Activated T-helper 1 cell treated with anti-CD3 and anti-CD28 coated beads, Interleukin-12 subunit alpha, Interleukin-12 subunit beta, Interleukin-2, Interleukin-4 antibody, amounts not matched to agents 30 ng/mL and 10 ng/mL and 1 ng/mL, durations not matched to agents 14 hours and 24 hours and 36 hours (primary cell): ENCODE measurements at regions not wholly inside any gene's neighbourhood (a gene's known extent, or its start where the extent isn't known, plus 50 kb on each side); places are given as distances from the start of the nearest gene placed in this dataset.
"Not testable (repeated sequence)": the region's sequence is repeated elsewhere in the genome, so short reads cannot be mapped to it uniquely, and the experiment has no call there.

ENCODE experiments used
- DNase-seq: peaks from one replicate; pipeline ENCODE4 v3.0.0; 2021; ENCODE audit warnings: low spot score
- H3K27ac Mint-ChIP-seq: one replicate; pipeline ENCODE4 v1.8.0; 2021; ENCODE audit warnings: mild to moderate bottlenecking, mixed read lengths
- H3K27me3 Mint-ChIP-seq: one replicate; pipeline ENCODE4 v1.8.0; 2022; ENCODE audit warnings: mild to moderate bottlenecking, moderate library complexity, mixed read lengths; ENCODE audit not compliant: insufficient read depth
- H3K36me3 Mint-ChIP-seq: one replicate; pipeline ENCODE4 v1.8.0; 2021; ENCODE audit warnings: low read depth, mixed read lengths
- H3K4me1 Mint-ChIP-seq: one replicate; pipeline ENCODE4 v1.8.0; 2021; ENCODE audit warnings: low read depth, mixed read lengths
- H3K4me3 Mint-ChIP-seq: one replicate; pipeline ENCODE4 v1.8.0; 2021; ENCODE audit warnings: mild to moderate bottlenecking, moderate library complexity, mixed read lengths
- H3K9me3 Mint-ChIP-seq: one replicate; pipeline ENCODE4 v1.8.0; 2021; ENCODE audit warnings: mixed read lengths
- intact Hi-C: fragments of 100-400 bp; cut with micrococcal nuclease; formaldehyde crosslinking; loops from one replicate; pipeline ENCODE4 v1.15.1; 2024

DNA sequence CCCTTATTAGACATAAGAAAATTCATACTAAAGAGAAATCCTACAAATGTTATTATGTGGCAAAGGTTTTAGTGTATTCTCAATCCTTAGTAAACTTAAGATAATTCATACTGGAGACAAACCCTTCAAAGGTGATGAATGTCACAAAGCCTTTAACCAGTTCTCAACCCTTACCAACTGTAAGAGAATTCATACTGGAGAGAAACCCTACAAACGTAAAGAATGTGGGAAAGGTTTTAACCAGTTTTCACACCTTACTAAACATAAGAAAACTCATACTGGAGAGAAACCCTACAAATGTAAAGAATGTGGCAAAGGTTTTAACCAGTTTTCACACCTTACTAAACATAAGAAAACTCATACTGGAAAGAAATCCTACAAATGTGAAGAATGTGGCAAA is 93.2 kb downstream of the ZNF680 start:
- peaks cover 36% of the 10 kb centered on the region for H3K9me3 Mint-ChIP-seq
- H3K27me3 Mint-ChIP-seq, result no peaks in the 10 kb centered on the region
- H3K4me1 Mint-ChIP-seq, result no peaks in the 10 kb centered on the region
- peaks cover 1% of the 10 kb centered on the region for H3K36me3 Mint-ChIP-seq
- intact Hi-C loops, result no loop called here
- DNase-seq, result no peak
- no peak overlapping the region for H3K4me3 Mint-ChIP-seq
- no peak overlapping the region for H3K27ac Mint-ChIP-seq

DNA sequence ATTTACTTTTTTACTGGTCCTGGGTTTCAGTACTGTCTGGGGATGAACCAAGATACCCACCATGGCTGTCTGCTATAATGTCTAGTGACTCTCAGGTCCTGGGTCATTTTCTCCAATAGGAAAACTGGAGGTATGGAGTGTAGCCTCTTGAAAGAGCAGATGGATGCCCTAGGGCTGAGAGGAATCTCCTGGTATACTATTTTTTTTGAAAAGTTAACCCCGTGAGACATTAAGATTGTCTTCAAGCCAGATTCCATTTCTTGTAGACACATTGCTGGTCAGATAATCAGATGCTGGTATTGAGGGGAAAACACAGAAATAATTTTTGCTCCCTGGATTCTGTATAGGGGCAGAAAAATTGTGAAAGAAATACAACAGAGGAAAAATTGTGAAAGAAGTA is 97.3 kb downstream of the ZNF680 start:
- Mint-ChIP-seq H3K9me3 (peaks cover 35% of the 10 kb centered on the region), H3K36me3 (peaks cover 1% of the 10 kb centered on the region), H3K27ac (no peak overlapping the region), H3K4me3 (no peak overlapping the region), H3K4me1 (no peaks in the 10 kb centered on the region), H3K27me3 (no peaks in the 10 kb centered on the region)
- intact Hi-C loops, result no loop called here
- no peak for DNase-seq

GRCh38 chr7:64463636-64464375 is 99.1 kb downstream of the ZNF680 start:
- no peak for DNase-seq
- Mint-ChIP-seq H3K4me3 (no peak overlapping the region), H3K27me3 (no peaks in the 10 kb centered on the region), H3K9me3 (peaks cover 28% of the 10 kb centered on the region), H3K4me1 (no peaks in the 10 kb centered on the region), H3K36me3 (peaks cover 1% of the 10 kb centered on the region), H3K27ac (no peak overlapping the region)
- intact Hi-C loops, result no loop called here

DNA sequence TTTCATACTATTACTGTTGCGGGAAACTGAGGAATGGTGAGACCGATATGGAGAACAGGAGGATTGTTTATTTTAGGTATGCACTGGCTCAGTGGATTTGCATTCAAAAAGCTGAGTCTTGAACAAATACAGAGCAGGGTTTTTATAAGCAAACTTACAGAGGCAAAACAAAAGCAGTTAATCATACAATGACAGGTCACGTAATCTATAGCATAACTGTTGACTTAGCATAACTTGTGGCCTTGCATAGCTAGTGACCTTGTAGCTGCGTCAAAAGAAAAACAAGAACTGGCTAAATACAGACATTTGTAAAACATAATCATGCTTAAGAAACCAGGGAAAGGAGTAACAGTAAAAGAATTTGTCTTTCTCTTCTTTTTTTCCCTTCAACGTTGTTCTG is 103.0 kb downstream of the ZNF680 start:
- intact Hi-C loops, result loop anchor here (10.0 kb wide), 1 partner anchor 135 kb away; no protein-coding TSS in a partner anchor
- H3K9me3 Mint-ChIP-seq, result peaks cover 29% of the 10 kb centered on the region
- H3K4me3 Mint-ChIP-seq, H3K27ac Mint-ChIP-seq, H3K36me3 Mint-ChIP-seq, DNase-seq, H3K4me1 Mint-ChIP-seq, H3K27me3 Mint-ChIP-seq: not testable (repeated sequence)

GRCh38 chr7:64433590-64433989 is 119.8 kb downstream of the ZNF736 start:
- no peaks in the 10 kb centered on the region for H3K27me3 Mint-ChIP-seq
- H3K9me3 Mint-ChIP-seq, result peaks cover 46% of the 10 kb centered on the region
- no peaks in the 10 kb centered on the region for H3K4me1 Mint-ChIP-seq
- no peak overlapping the region for H3K4me3 Mint-ChIP-seq
- DNase-seq, result no peak
- intact Hi-C loops, result no loop called here
- H3K36me3 Mint-ChIP-seq, result no peaks in the 10 kb centered on the region
- H3K27ac Mint-ChIP-seq, result no peak overlapping the region

DNA sequence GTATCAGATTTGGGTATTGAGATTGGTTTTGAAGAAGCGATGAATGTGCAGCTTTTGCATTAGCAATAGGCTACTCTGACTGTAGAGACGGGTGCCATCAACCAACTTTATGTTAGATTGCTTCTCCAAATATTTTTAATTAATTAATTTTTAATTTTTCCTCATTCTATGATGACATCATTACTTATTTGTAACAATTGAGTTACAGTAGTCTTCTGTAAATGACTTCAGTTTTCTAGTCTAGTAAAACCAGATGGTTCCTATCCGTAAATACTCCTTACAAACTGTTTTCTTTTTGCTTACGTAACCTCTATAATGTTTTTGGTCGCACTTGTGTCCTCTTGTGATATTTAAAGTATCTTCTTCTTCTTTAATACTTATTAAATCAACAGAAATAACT is 118.1 kb downstream of the ZNF736 start:
- Mint-ChIP-seq H3K4me1 (no peaks in the 10 kb centered on the region), H3K36me3 (no peaks in the 10 kb centered on the region), H3K4me3 (no peak overlapping the region), H3K9me3 (peaks cover 43% of the 10 kb centered on the region), H3K27ac (no peak overlapping the region), H3K27me3 (no peaks in the 10 kb centered on the region)
- DNase-seq, result no peak
- intact Hi-C loops, result no loop called here

GRCh38 chr7:64429232-64429631 is 115.5 kb downstream of the ZNF736 start:
- no peak overlapping the region for H3K4me3 Mint-ChIP-seq
- H3K9me3 Mint-ChIP-seq, result peaks cover 46% of the 10 kb centered on the region
- no peak overlapping the region for H3K27ac Mint-ChIP-seq
- no peaks in the 10 kb centered on the region for H3K27me3 Mint-ChIP-seq
- no peaks in the 10 kb centered on the region for H3K4me1 Mint-ChIP-seq
- no peaks in the 10 kb centered on the region for H3K36me3 Mint-ChIP-seq
- DNase-seq, result no peak
- intact Hi-C loops, result no loop called here

- intact Hi-C loops, H3K4me3 Mint-ChIP-seq, H3K27me3 Mint-ChIP-seq, H3K27ac Mint-ChIP-seq, H3K4me1 Mint-ChIP-seq, H3K36me3 Mint-ChIP-seq, DNase-seq: not testable (repeated sequence)
- peaks cover 50% of the 10 kb centered on the region for H3K9me3 Mint-ChIP-seq
Measured at GRCh38 chr7:64425436-64425835, 111.7 kb downstream of the ZNF736 start.

- H3K27ac Mint-ChIP-seq, result no peak overlapping the region
- no peak for DNase-seq
- H3K27me3 Mint-ChIP-seq, result no peaks in the 10 kb centered on the region
- peaks cover 33% of the 10 kb centered on the region for H3K9me3 Mint-ChIP-seq
- intact Hi-C loops, result no loop called here
- no peaks in the 10 kb centered on the region for H3K4me1 Mint-ChIP-seq
- no peak overlapping the region for H3K4me3 Mint-ChIP-seq
- no peaks in the 10 kb centered on the region for H3K36me3 Mint-ChIP-seq
Measured at GRCh38 chr7:64407148-64407547, 93.4 kb downstream of the ZNF736 start.
